HepG2 (cell line): ENCODE measurements at regions not wholly inside any gene's neighbourhood (a gene's known extent, or its start where the extent isn't known, plus 50 kb on each side); places are given as distances from the start of the nearest gene placed in this dataset.

Source experiments
- ATAC-seq: fragments of 200-7000 bp; cut with Tn5 transposase; 3 replicates; pipeline ENCODE4 v1.9.1; 2020; ENCODE audit warnings: mild to moderate bottlenecking, moderate library complexity
- BruUV-seq: library from RNA; stranded (reverse); fragments of 400-500 nt; replicated peaks from 2 replicates; lab custom pipeline; 2021; lab: Mats Ljungman, UMichigan
- CTCF ChIA-PET: fragments of 300-600 bp; formaldehyde crosslinking; extraction: SDS; loops from one replicate; lab custom pipeline; 2021; ENCODE audit warnings: low total read pairs, inconsistent platforms, low intra/inter-chr PET ratio; lab: Yijun Ruan, JAX
- POLR2A ChIA-PET: fragments of 350-600 bp; sonication (Branson Sonifier 250); formaldehyde crosslinking; loops from one replicate; lab custom pipeline; 2020; ENCODE audit warnings: antibody characterized with exemption, inconsistent platforms; lab: Yijun Ruan, JAX
- DNase-seq: peaks from one replicate; pipeline ENCODE4 v3.0.0-alpha.2; 2015; ENCODE audit warnings: low spot score
- FAIRE-seq: peaks from 3 replicates; lab custom pipeline; 2011; peaks lifted over from hg19 to GRCh38; lab: Jason Lieb, UNC
- H2AFZ ChIP-seq: one replicate; pipeline ENCODE4 v1.6.1; 2011; ENCODE audit warnings: low read length, inconsistent platforms
- H3K27ac ChIP-seq: fragments of 300-600 bp; 3 replicates; pipeline ENCODE4 v1.8.0; 2011; ENCODE audit warnings: mixed run types, mild to moderate bottlenecking, mixed read lengths, low read length, inconsistent platforms; ENCODE audit not compliant: insufficient read depth; ENCODE audit errors: extremely low read length
- H3K27me3 ChIP-seq, 2 experiments: fragments of 200-600 bp in 1 of 2; 2 replicates in 1 of 2; 3 replicates in 1 of 2; pipeline versions ENCODE4 v1.6.0 to v1.8.0; 2011; ENCODE audit warnings: low read length in 2 of 2, mild to moderate bottlenecking in 2 of 2, moderate library complexity in 2 of 2, inconsistent platforms in 1 of 2; ENCODE audit not compliant: insufficient read depth in 2 of 2, control insufficient read depth in 1 of 2
- H3K36me3 ChIP-seq, 2 experiments: fragments of 200-600 bp in 1 of 2; replicated peaks in 1 of 2; 2 replicates in 1 of 2; 3 replicates in 1 of 2; pipeline versions ENCODE4 v1.5.1 to v1.8.0; 2011; ENCODE audit warnings: low read length in 2 of 2, inconsistent platforms in 1 of 2; ENCODE audit not compliant: insufficient read depth in 2 of 2, control insufficient read depth in 1 of 2
- H3K4me1 ChIP-seq: 2 replicates; pipeline ENCODE4 v1.5.1; 2012; ENCODE audit warnings: low read length, inconsistent platforms; ENCODE audit not compliant: insufficient read depth
- H3K4me2 ChIP-seq: 2 replicates; pipeline ENCODE4 v1.6.0; 2011; ENCODE audit warnings: low read depth, low read length, inconsistent platforms
- H3K4me3 ChIP-seq, 3 experiments: fragments of 200-600 bp in 1 of 3; sonication (generic), shearing (Covaris generic) in 1 of 3; replicated peaks in 1 of 3; 2 replicates each; pipeline ENCODE4 v1.5.1; 2011 to 2016; ENCODE audit warnings: low read length in 3 of 3, inconsistent platforms in 2 of 3, low read depth in 2 of 3, mild to moderate bottlenecking in 2 of 3, control low read depth in 1 of 3, mixed read lengths in 1 of 3; ENCODE audit not compliant: insufficient read depth in 1 of 3
- H3K79me2 ChIP-seq: one replicate; pipeline ENCODE4 v1.6.1; 2011; ENCODE audit warnings: low read length, inconsistent platforms; ENCODE audit not compliant: insufficient read depth
- H3K9ac ChIP-seq: 2 replicates; pipeline ENCODE4 v1.6.0; 2011; ENCODE audit warnings: mild to moderate bottlenecking, low read depth, low read length, inconsistent platforms; ENCODE audit not compliant: insufficient read depth
- H3K9me3 ChIP-seq: 2 replicates; pipeline ENCODE4 v1.5.1; 2012; ENCODE audit warnings: mild to moderate bottlenecking, low read length
- H4K20me1 ChIP-seq: 2 replicates; pipeline ENCODE4 v1.6.0; 2011; ENCODE audit warnings: inconsistent platforms, mild to moderate bottlenecking, low read length, moderate library complexity; ENCODE audit not compliant: insufficient read depth
- GLI4 ChIP-seq: sonication (generic); formaldehyde crosslinking; IDR thresholded peaks from 2 replicates; pipeline ENCODE4 v1.5.1; 2020; ENCODE audit warnings: missing genetic modification reagents, mild to moderate bottlenecking, moderate library complexity, borderline replicate concordance
- HNF4G ChIP-seq, 2 experiments: sonication (generic) in 1 of 2; formaldehyde crosslinking in 1 of 2; IDR thresholded peaks; 2 replicates each; pipeline versions ENCODE4 v1.4.0 to v1.6.1; 2011 to 2020; ENCODE audit warnings: borderline replicate concordance in 2 of 2, low read depth in 2 of 2, mild to moderate bottlenecking in 2 of 2, low read length in 1 of 2, missing genetic modification reagents in 1 of 2, moderate library complexity in 1 of 2
- IKZF5 ChIP-seq: IDR thresholded peaks from 2 replicates; pipeline ENCODE4 v1.6.1; 2018; ENCODE audit warnings: missing genetic modification reagents, mild to moderate bottlenecking, missing compliant biosample characterization
- KLF16 ChIP-seq, 2 experiments: sonication (generic) in 1 of 2; formaldehyde crosslinking in 1 of 2; IDR thresholded peaks; 2 replicates each; pipeline versions ENCODE4 v1.6.1 to v1.8.0; 2016 to 2023; ENCODE audit warnings: missing genetic modification reagents in 2 of 2, missing compliant biosample characterization in 1 of 2
- NAIF1 ChIP-seq: sonication (generic); formaldehyde crosslinking; IDR thresholded peaks from 2 replicates; pipeline ENCODE4 v1.5.0; 2020; ENCODE audit warnings: mild to moderate bottlenecking, missing genetic modification reagents, borderline replicate concordance
- PRDM4 ChIP-seq: sonication (generic); formaldehyde crosslinking; IDR thresholded peaks from 2 replicates; pipeline ENCODE4 v1.9.0; 2021; ENCODE audit warnings: missing genetic modification reagents, borderline replicate concordance
- RFXANK ChIP-seq: IDR thresholded peaks from 2 replicates; pipeline ENCODE4 v1.6.1; 2016
- SMAD9 ChIP-seq: sonication (generic); formaldehyde crosslinking; IDR thresholded peaks from 2 replicates; pipeline ENCODE4 v1.5.1; 2020; ENCODE audit warnings: mild to moderate bottlenecking, missing genetic modification reagents
- TBP ChIP-seq: sonication (generic); formaldehyde crosslinking; IDR thresholded peaks from 2 replicates; pipeline ENCODE4 v1.5.0; 2020; ENCODE audit warnings: missing genetic modification reagents
- THYN1 ChIP-seq: sonication (generic); formaldehyde crosslinking; IDR thresholded peaks from 2 replicates; pipeline ENCODE4 v1.8.1; 2023; ENCODE audit warnings: low read depth, mild to moderate bottlenecking, moderate library complexity, missing genetic modification reagents, borderline replicate concordance
- ZNF101 ChIP-seq: sonication (generic); formaldehyde crosslinking; IDR thresholded peaks from 2 replicates; pipeline ENCODE4 v1.4.0; 2020; ENCODE audit warnings: mild to moderate bottlenecking, low read depth, missing genetic modification reagents, borderline replicate concordance
- ZNF121 ChIP-seq: sonication (generic); formaldehyde crosslinking; IDR thresholded peaks from 2 replicates; pipeline ENCODE4 v1.5.0; 2020; ENCODE audit warnings: mild to moderate bottlenecking, missing genetic modification reagents
- ZNF3 ChIP-seq: IDR thresholded peaks from 2 replicates; pipeline ENCODE4 v1.7.0; 2017; ENCODE audit warnings: inconsistent platforms
- ZNF589 ChIP-seq: sonication (generic); formaldehyde crosslinking; conservative IDR thresholded peaks from 2 replicates; pipeline ENCODE4 v1.8.0; 2022; ENCODE audit warnings: mild to moderate bottlenecking, moderate library complexity, missing genetic modification reagents
- ZNF616 ChIP-seq: sonication (generic); formaldehyde crosslinking; IDR thresholded peaks from 2 replicates; pipeline ENCODE4 v1.5.0; 2020; ENCODE audit warnings: low read depth, mild to moderate bottlenecking, missing genetic modification reagents
- WGBS: methylation state at CpG from one replicate; pipeline ENCODE4 v1.1.6; 2017; ENCODE audit warnings: low lambda C conversion rate; 5-methylcytosine and 5-hydroxymethylcytosine counted together
- in situ Hi-C: cut with HindIII; loops from 2 replicates; pipeline ENCODE4 v1.10.0; 2017; ENCODE audit warnings: low pct_unique_long_range_greater_than_20kb; ENCODE audit not compliant: extremely low pct_ligation_motif_present
- intact Hi-C: fragments of 100-400 bp; cut with micrococcal nuclease; formaldehyde crosslinking; loops from one replicate; pipeline ENCODE4 v1.10.0; 2022; ENCODE audit not compliant: unreplicated experiment

GRCh38 chr1:83131692-83131955 is 867.3 kb downstream of the TTLL7 start:
- Histone ChIP-seq H3K4me2 (no peak overlapping the region), H3K27ac (no peak overlapping the region), H4K20me1 (no peaks in the 10 kb centered on the region), H3K27me3 (no peaks in the 10 kb centered on the region), H3K36me3 (no peaks in the 10 kb centered on the region), H3K4me3 (no peak overlapping the region), H3K79me2 (no peaks in the 10 kb centered on the region), H3K9me3 (peaks cover 41% of the 10 kb centered on the region), H2AFZ (no peak overlapping the region), H3K9ac (no peak overlapping the region), H3K4me1 (no peaks in the 10 kb centered on the region)
- DNase-seq = no peak
- intact Hi-C loops (no loop called here), in situ Hi-C loops (no loop called here)
- no peak for TF ChIP-seq TBP (CRISPR knock-in tag)
- no peak for TF ChIP-seq ZNF3
- TF ChIP-seq HNF4G (IDR thresholded peaks at IDR 0.05; ENCODE audit: borderline replicate concordance, low read depth, low read length) = no peak
- TF ChIP-seq HNF4G (CRISPR knock-in tag; IDR thresholded peaks at IDR 0.05; ENCODE audit: borderline replicate concordance, low read depth) = no peak
- no peak for TF ChIP-seq ZNF616 (CRISPR knock-in tag)
- TF ChIP-seq PRDM4 = no peak
- TF ChIP-seq ZNF121 (CRISPR knock-in tag) = no peak
- no peak for TF ChIP-seq KLF16 (CRISPR knock-in tag; IDR thresholded peaks at IDR 0.05)
- no peak for TF ChIP-seq NAIF1 (CRISPR knock-in tag)
- TF ChIP-seq SMAD9 (CRISPR knock-in tag) = no peak
- no peak for TF ChIP-seq ZNF589 (CRISPR knock-in tag)
- TF ChIP-seq GLI4 (CRISPR knock-in tag) = no peak
- no peak for TF ChIP-seq IKZF5
- TF ChIP-seq RFXANK (CRISPR knock-in tag) = no peak
- TF ChIP-seq THYN1 (CRISPR knock-in tag) = no peak
- no peak for TF ChIP-seq ZNF101 (CRISPR knock-in tag)
- FAIRE-seq = no peak
- no TSS peak for BruUV-seq
- ChIA-PET POLR2A (no interaction called here), CTCF (no interaction called here)
- WGBS = 0% methylated on average over 1 of the region's 1 CpG
- ATAC-seq = no peak
